Endothelial cell of umbilical vein (primary cell): ENCODE measurements at regions not wholly inside any gene's neighbourhood (a gene's known extent, or its start where the extent isn't known, plus 50 kb on each side); places are given as distances from the start of the nearest gene placed in this dataset.

ENCODE experiments used
- EZH2 ChIP-seq: IDR thresholded peaks from 2 replicates; pipeline ENCODE4 v1.6.1; 2012; ENCODE audit warnings: borderline replicate concordance, low read depth, mild to moderate bottlenecking, moderate library complexity, low read length, inconsistent platforms; ENCODE audit not compliant: severe bottlenecking
- FOS ChIP-seq: IDR thresholded peaks from 2 replicates; pipeline ENCODE4 v1.6.1; 2011; ENCODE audit warnings: mild to moderate bottlenecking, low read length, moderate library complexity, borderline replicate concordance; ENCODE audit not compliant: insufficient read depth
- GATA2 ChIP-seq: IDR thresholded peaks from 2 replicates; pipeline ENCODE4 v1.7.0; 2011; ENCODE audit warnings: low read depth, mild to moderate bottlenecking, moderate library complexity, mixed read lengths, low read length; ENCODE audit not compliant: insufficient read length, insufficient read depth
- JUN ChIP-seq: IDR thresholded peaks from 2 replicates; pipeline ENCODE4 v1.6.1; 2011; ENCODE audit warnings: borderline replicate concordance, low read depth; ENCODE audit not compliant: insufficient read length, insufficient read depth
- MYC ChIP-seq: IDR thresholded peaks from one replicate; pipeline ENCODE4 v1.6.1; 2011; ENCODE audit warnings: mild to moderate bottlenecking, low read depth, low read length
- POLR2A ChIP-seq: IDR thresholded peaks from 2 replicates; pipeline ENCODE4 v1.6.1; 2012; ENCODE audit warnings: low read depth, mild to moderate bottlenecking, control low read depth, low read length
- POLR2AphosphoS5 ChIP-seq: IDR thresholded peaks from 2 replicates; pipeline ENCODE4 v1.6.1; 2012; ENCODE audit warnings: low read depth, mild to moderate bottlenecking, control low read depth, low read length, moderate library complexity; ENCODE audit not compliant: insufficient read depth
- TF ChIP-seq, protein P1 (sequence below), 2 donors: IDR thresholded peaks; 1 replicate in 1 of 2; 2 replicates in 1 of 2; pipeline ENCODE4 v1.5.1; 2011; ENCODE audit warnings: low read length in 2 of 2, mild to moderate bottlenecking in 2 of 2, moderate library complexity in 2 of 2, control low read depth in 1 of 2, inconsistent platforms in 1 of 2, low read depth in 1 of 2; ENCODE audit not compliant: insufficient read depth in 1 of 2; ENCODE audit errors: extremely low read depth in 1 of 2
- TF ChIP-seq, protein P2 (sequence below): IDR thresholded peaks from 2 replicates; pipeline ENCODE4 v1.6.1; 2011; ENCODE audit not compliant: insufficient read depth, insufficient read length

GRCh38 chr2:34001557-34001956 lies 402.5 kb upstream of the FAM98A start:
- TF ChIP-seq, protein P1, sequence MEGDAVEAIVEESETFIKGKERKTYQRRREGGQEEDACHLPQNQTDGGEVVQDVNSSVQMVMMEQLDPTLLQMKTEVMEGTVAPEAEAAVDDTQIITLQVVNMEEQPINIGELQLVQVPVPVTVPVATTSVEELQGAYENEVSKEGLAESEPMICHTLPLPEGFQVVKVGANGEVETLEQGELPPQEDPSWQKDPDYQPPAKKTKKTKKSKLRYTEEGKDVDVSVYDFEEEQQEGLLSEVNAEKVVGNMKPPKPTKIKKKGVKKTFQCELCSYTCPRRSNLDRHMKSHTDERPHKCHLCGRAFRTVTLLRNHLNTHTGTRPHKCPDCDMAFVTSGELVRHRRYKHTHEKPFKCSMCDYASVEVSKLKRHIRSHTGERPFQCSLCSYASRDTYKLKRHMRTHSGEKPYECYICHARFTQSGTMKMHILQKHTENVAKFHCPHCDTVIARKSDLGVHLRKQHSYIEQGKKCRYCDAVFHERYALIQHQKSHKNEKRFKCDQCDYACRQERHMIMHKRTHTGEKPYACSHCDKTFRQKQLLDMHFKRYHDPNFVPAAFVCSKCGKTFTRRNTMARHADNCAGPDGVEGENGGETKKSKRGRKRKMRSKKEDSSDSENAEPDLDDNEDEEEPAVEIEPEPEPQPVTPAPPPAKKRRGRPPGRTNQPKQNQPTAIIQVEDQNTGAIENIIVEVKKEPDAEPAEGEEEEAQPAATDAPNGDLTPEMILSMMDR (IDR thresholded peaks at IDR 0.05; ENCODE audit: extremely low read depth in 1 of 2, insufficient read depth in 1 of 2, low read depth in 1 of 2, low read length in 2 of 2): no peak
- no peak for TF ChIP-seq JUN
- TF ChIP-seq MYC: no peak
- TF ChIP-seq POLR2AphosphoS5: no peak
- no peak for TF ChIP-seq POLR2A
- no peak for TF ChIP-seq EZH2
- TF ChIP-seq, protein P2, sequence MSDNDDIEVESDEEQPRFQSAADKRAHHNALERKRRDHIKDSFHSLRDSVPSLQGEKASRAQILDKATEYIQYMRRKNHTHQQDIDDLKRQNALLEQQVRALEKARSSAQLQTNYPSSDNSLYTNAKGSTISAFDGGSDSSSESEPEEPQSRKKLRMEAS: no peak
- TF ChIP-seq FOS: no peak
- no peak for TF ChIP-seq GATA2
